GM23338 (cell line): ENCODE measurements at regions not wholly inside any gene's neighbourhood (a gene's known extent, or its start where the extent isn't known, plus 50 kb on each side); places are given as distances from the start of the nearest gene placed in this dataset.

Source experiments
- ATAC-seq: fragments of 200-7000 bp; cut with Tn5 transposase; 3 replicates; pipeline ENCODE4 v1.9.1; 2020
- DNase-seq: peaks from one replicate; pipeline ENCODE4 v3.0.0-alpha.2; 2015; ENCODE audit warnings: low spot score
- H2AFZ ChIP-seq: fragments of 200-600 bp; sonication (generic); 2 replicates; pipeline ENCODE4 v1.8.0; 2016; ENCODE audit warnings: antibody characterized with exemption, mild to moderate bottlenecking, moderate library complexity
- H3F3A ChIP-seq: fragments of 200-600 bp; sonication (generic); replicated peaks from 2 replicates; pipeline ENCODE4 v1.8.0; 2017; ENCODE audit warnings: antibody characterized with exemption, mixed run types, low read depth
- H3K27ac ChIP-seq: fragments of 200-600 bp; sonication (generic); 2 replicates; pipeline ENCODE4 v1.6.1; 2016; ENCODE audit warnings: low read depth
- H3K27me3 ChIP-seq: fragments of 200-600 bp; sonication (generic); 2 replicates; pipeline ENCODE4 v1.8.0; 2016; ENCODE audit warnings: mild to moderate bottlenecking, mixed run types, moderate library complexity; ENCODE audit not compliant: insufficient read depth
- H3K36me3 ChIP-seq: fragments of 200-600 bp; sonication (generic); 2 replicates; pipeline ENCODE4 v1.8.0; 2016; ENCODE audit warnings: mild to moderate bottlenecking; ENCODE audit not compliant: insufficient read depth
- H3K4me1 ChIP-seq: fragments of 200-600 bp; sonication (generic); 2 replicates; pipeline ENCODE4 v1.8.0; 2016; ENCODE audit warnings: mild to moderate bottlenecking, moderate library complexity; ENCODE audit not compliant: insufficient read depth
- H3K4me2 ChIP-seq: fragments of 200-600 bp; sonication (generic); 2 replicates; pipeline ENCODE4 v1.7.1; 2017; ENCODE audit warnings: mixed run types
- H3K4me3 ChIP-seq: fragments of 200-600 bp; sonication (generic); 2 replicates; pipeline ENCODE4 v1.6.1; 2016; ENCODE audit warnings: mixed run types
- H3K79me2 ChIP-seq: fragments of 200-600 bp; sonication (generic); replicated peaks from 2 replicates; pipeline ENCODE4 v1.8.0; 2017; ENCODE audit warnings: mild to moderate bottlenecking; ENCODE audit not compliant: insufficient read depth
- H3K9me2 ChIP-seq: fragments of 200-600 bp; sonication (generic); 2 replicates; pipeline ENCODE4 v1.8.0; 2017; ENCODE audit not compliant: insufficient read depth
- H4K20me1 ChIP-seq: fragments of 200-600 bp; sonication (generic); replicated peaks from 2 replicates; pipeline ENCODE4 v1.8.0; 2017; ENCODE audit warnings: mild to moderate bottlenecking; ENCODE audit not compliant: insufficient read depth
- H3K27ac Mint-ChIP-seq: 2 replicates; pipeline ENCODE4 v1.8.0; 2020; ENCODE audit warnings: inconsistent platforms, mild to moderate bottlenecking, moderate library complexity, mixed read lengths
- H3K27me3 Mint-ChIP-seq: 3 replicates; pipeline ENCODE4 v1.8.0; 2022; ENCODE audit warnings: low read depth, mild to moderate bottlenecking, moderate library complexity, mixed read lengths, inconsistent platforms; ENCODE audit not compliant: insufficient read depth, poor library complexity
- H3K36me3 Mint-ChIP-seq: 3 replicates; pipeline ENCODE4 v1.8.0; 2021; ENCODE audit warnings: low read depth, mild to moderate bottlenecking, inconsistent platforms, moderate library complexity, mixed read lengths
- H3K4me1 Mint-ChIP-seq: 3 replicates; pipeline ENCODE4 v1.8.0; 2020; ENCODE audit warnings: mild to moderate bottlenecking, inconsistent platforms, mixed read lengths
- H3K4me3 Mint-ChIP-seq: 3 replicates; pipeline ENCODE4 v1.8.0; 2021; ENCODE audit warnings: moderate library complexity, mild to moderate bottlenecking, inconsistent platforms, mixed read lengths
- H3K9me3 Mint-ChIP-seq: 3 replicates; pipeline ENCODE4 v1.8.0; 2020; ENCODE audit warnings: moderate library complexity, mild to moderate bottlenecking, inconsistent platforms, mixed read lengths
- CREB1 ChIP-seq: fragments of 250-450 bp; sonication (Bioruptor Pico); IDR thresholded peaks from 2 replicates; pipeline ENCODE4 v1.5.0; 2020; ENCODE audit warnings: low read depth, mild to moderate bottlenecking, moderate library complexity
- CTCF ChIP-seq, 2 experiments: fragments of 200-600 bp in 1 of 2; sonication (generic) in 1 of 2; conservative IDR thresholded peaks; 2 replicates each; pipeline versions ENCODE4 v1.5.1 to v1.6.1; 2016 to 2017; ENCODE audit warnings: antibody characterized with exemption in 2 of 2, low read depth in 2 of 2, mild to moderate bottlenecking in 2 of 2, moderate library complexity in 1 of 2
- ETS1 ChIP-seq: IDR thresholded peaks from 2 replicates; pipeline ENCODE4 v1.6.1; 2016; ENCODE audit warnings: antibody characterized with exemption
- EZH2 ChIP-seq: fragments of 200-600 bp; sonication (generic); IDR thresholded peaks from one replicate; pipeline ENCODE4 v1.8.0; 2017; ENCODE audit warnings: antibody characterized with exemption, mild to moderate bottlenecking, low read depth; ENCODE audit not compliant: unreplicated experiment
- EZH2phosphoT487 ChIP-seq: fragments of 200-600 bp; sonication (generic); IDR thresholded peaks from one replicate; pipeline ENCODE4 v1.8.1; 2018; ENCODE audit warnings: antibody characterized with exemption; ENCODE audit not compliant: unreplicated experiment
- JUNB ChIP-seq: IDR thresholded peaks from one replicate; pipeline ENCODE4 v1.6.1; 2016; ENCODE audit warnings: antibody characterized with exemption; ENCODE audit not compliant: unreplicated experiment
- NANOG ChIP-seq: IDR thresholded peaks from 2 replicates; pipeline ENCODE4 v1.6.1; 2016; ENCODE audit warnings: antibody characterized with exemption, borderline replicate concordance
- POLR2AphosphoS5 ChIP-seq: IDR thresholded peaks from 2 replicates; pipeline ENCODE4 v1.6.1; 2016; ENCODE audit warnings: antibody characterized with exemption, low read depth
- STAT1 ChIP-seq: IDR thresholded peaks from one replicate; pipeline ENCODE4 v1.6.1; 2016; ENCODE audit warnings: antibody characterized with exemption; ENCODE audit not compliant: unreplicated experiment
- ZNF114 ChIP-seq: fragments of 250-450 bp; sonication (Bioruptor Pico); IDR thresholded peaks from 2 replicates; pipeline ENCODE4 v1.5.0; 2020; ENCODE audit warnings: mild to moderate bottlenecking, moderate library complexity

- Mint-ChIP-seq H3K9me3 (no peaks in the 10 kb centered on the region), H3K4me1 (no peaks in the 10 kb centered on the region), H3K27ac (no peak overlapping the region), H3K27me3 (no peaks in the 10 kb centered on the region), H3K4me3 (no peak overlapping the region), H3K36me3 (no peaks in the 10 kb centered on the region)
- ATAC-seq (no peak), DNase-seq (no peak)
- no peaks in the 10 kb centered on the region for H3K27me3 ChIP-seq
- H3K4me1 ChIP-seq, result no peaks in the 10 kb centered on the region
- no peak overlapping the region for H3K27ac ChIP-seq
- no peak overlapping the region for H3K4me3 ChIP-seq
- no peaks in the 10 kb centered on the region for H3K9me2 ChIP-seq
- no peaks in the 10 kb centered on the region for H3F3A ChIP-seq
- no peaks in the 10 kb centered on the region for H3K79me2 ChIP-seq
- H3K4me2 ChIP-seq, result no peak overlapping the region
- TF ChIP-seq STAT1 (no peak), NANOG (no peak), CREB1 (CRISPR knock-in tag) (no peak), EZH2 (no peak)
- no peaks in the 10 kb centered on the region for H3K36me3 ChIP-seq
- H4K20me1 ChIP-seq, result no peaks in the 10 kb centered on the region
- no peak overlapping the region for H2AFZ ChIP-seq
These were observed 128.4 kb upstream of the AP1S2 start for GRCh38 chrX:15983034-15983433.

- TF ChIP-seq POLR2AphosphoS5 (no peak), EZH2phosphoT487 (no peak), NANOG (no peak)
- H3K4me1 ChIP-seq, result no peaks in the 10 kb centered on the region
- H3K27ac Mint-ChIP-seq, result peak overlapping the region; percentile 56; the same call in 1 of the 2 replicates
- H2AFZ ChIP-seq, result peak overlapping the region; percentile 21; the same call in 1 of the 2 replicates
- no peaks in the 10 kb centered on the region for H3K36me3 ChIP-seq
- no peaks in the 10 kb centered on the region for H3F3A ChIP-seq
- H4K20me1 ChIP-seq, result no peaks in the 10 kb centered on the region
- H3K27ac ChIP-seq, result no peak overlapping the region
- peaks cover 12% of the 10 kb centered on the region for H3K4me1 Mint-ChIP-seq
- no peaks in the 10 kb centered on the region for H3K9me2 ChIP-seq
- H3K36me3 Mint-ChIP-seq, result no peaks in the 10 kb centered on the region
- no peaks in the 10 kb centered on the region for H3K79me2 ChIP-seq
- H3K4me2 ChIP-seq, result no peak overlapping the region
- no peak for DNase-seq
- no peak overlapping the region for H3K4me3 ChIP-seq
- no peaks in the 10 kb centered on the region for H3K27me3 ChIP-seq
- no peak overlapping the region for H3K4me3 Mint-ChIP-seq
- H3K27me3 Mint-ChIP-seq, result no peaks in the 10 kb centered on the region
- no peak for ATAC-seq
- no peaks in the 10 kb centered on the region for H3K9me3 Mint-ChIP-seq
These were observed 123.0 kb upstream of the AP1S2 start for GRCh38 chrX:15977644-15978043.

- Histone ChIP-seq H3K9me2 (no peaks in the 10 kb centered on the region), H3K4me3 (no peak overlapping the region), H3K4me2 (no peak overlapping the region), H3K79me2 (no peaks in the 10 kb centered on the region), H4K20me1 (no peaks in the 10 kb centered on the region), H3F3A (no peaks in the 10 kb centered on the region), H3K36me3 (no peaks in the 10 kb centered on the region), H3K4me1 (no peaks in the 10 kb centered on the region; the same call in 1 of the 2 replicates), H2AFZ (no peak overlapping the region), H3K27ac (no peak overlapping the region), H3K27me3 (no peaks in the 10 kb centered on the region)
- Mint-ChIP-seq H3K27me3 (peaks cover under 1% of the 10 kb centered on the region), H3K4me1 (peaks cover 14% of the 10 kb centered on the region), H3K36me3 (no peaks in the 10 kb centered on the region), H3K9me3 (no peaks in the 10 kb centered on the region), H3K4me3 (no peak overlapping the region), H3K27ac (no peak overlapping the region)
- no peak for ATAC-seq
- no peak for TF ChIP-seq STAT1
- TF ChIP-seq POLR2AphosphoS5, result no peak
- TF ChIP-seq CTCF (conservative IDR thresholded peaks at IDR 0.05; ENCODE audit: low read depth in 2 of 2), result no peak
- no peak for TF ChIP-seq EZH2
- TF ChIP-seq CREB1 (CRISPR knock-in tag), result no peak
- no peak for TF ChIP-seq JUNB
- TF ChIP-seq ETS1, result no peak
- no peak for TF ChIP-seq ZNF114 (CRISPR knock-in tag)
- TF ChIP-seq EZH2phosphoT487, result no peak
- no peak for DNase-seq
These were observed 121.8 kb upstream of the AP1S2 start for GRCh38 chrX:15976396-15976795.
